ENCODE measurements at regions not wholly inside any gene's neighbourhood (a gene's known extent, or its start where the extent isn't known, plus 50 kb on each side); places are given as distances from the start of the nearest gene placed in this dataset.
A peak's percentile ranks its signal among the peaks of the same experiment; 100 is the strongest.

- Histone ChIP-seq H3K56ac (ENCODE audit: low read length) (no peak overlapping the region), H2BK120ac (ENCODE audit: low read depth, low read length) (no peak overlapping the region), H4K8ac (ENCODE audit: low read depth, low read length) (no peak overlapping the region), H3K36me3 (ENCODE audit: control insufficient read depth, insufficient read depth, low read length) (no peaks in the 10 kb centered on the region), H3K18ac (ENCODE audit: low read length) (no peak overlapping the region), H3K79me2 (ENCODE audit: control insufficient read depth, insufficient read depth, low read length) (no peaks in the 10 kb centered on the region), H3K4me3 (ENCODE audit: low read length) (no peak overlapping the region), H3K27ac (ENCODE audit: low read depth, low read length) (no peak overlapping the region), H2BK15ac (replicated peaks; ENCODE audit: low read depth) (no peak overlapping the region), H3K4ac (ENCODE audit: low read depth, low read length) (no peak overlapping the region), H3K4me1 (ENCODE audit: control insufficient read depth, low read depth, low read length) (peaks cover 2% of the 10 kb centered on the region), H3K9ac (ENCODE audit: low read length) (no peak overlapping the region), H3K27me3 (ENCODE audit: insufficient read depth, low read length, poor library complexity) (no peaks in the 10 kb centered on the region), H2AK5ac (ENCODE audit: low read length) (no peak overlapping the region), H3K79me1 (ENCODE audit: low read length) (no peaks in the 10 kb centered on the region), H4K5ac (ENCODE audit: low read length) (no peak overlapping the region), H3K23ac (ENCODE audit: low read length) (no peak overlapping the region), H3K4me2 (ENCODE audit: low read length) (no peak overlapping the region), H2BK5ac (ENCODE audit: low read length) (no peak overlapping the region)
- DNase-seq = peak; percentile 51
- WGBS (ENCODE audit: extremely low coverage, insufficient coverage, low lambda C conversion rate) = no CpG with 5 or more reads among the region's 9 CpGs
These were observed 83.7 kb downstream of the SDC1 start for GRCh38 chr2:20141056-20141762.

GRCh38 chr2:20140321-20141055, 84.4 kb downstream of the SDC1 start:
- Histone ChIP-seq H2BK15ac (replicated peaks; ENCODE audit: low read depth) (no peak overlapping the region), H4K5ac (ENCODE audit: low read length) (no peak overlapping the region), H3K79me1 (ENCODE audit: low read length) (no peaks in the 10 kb centered on the region), H3K79me2 (ENCODE audit: control insufficient read depth, insufficient read depth, low read length) (no peaks in the 10 kb centered on the region), H2BK120ac (ENCODE audit: low read depth, low read length) (no peak overlapping the region), H3K18ac (ENCODE audit: low read length) (no peak overlapping the region), H3K23ac (ENCODE audit: low read length) (no peak overlapping the region), H3K9ac (ENCODE audit: low read length) (no peak overlapping the region), H3K27me3 (ENCODE audit: insufficient read depth, low read length, poor library complexity) (no peaks in the 10 kb centered on the region), H4K8ac (ENCODE audit: low read depth, low read length) (no peak overlapping the region), H3K4me2 (ENCODE audit: low read length) (no peak overlapping the region), H3K56ac (ENCODE audit: low read length) (no peak overlapping the region), H2AK5ac (ENCODE audit: low read length) (no peak overlapping the region), H3K4me3 (ENCODE audit: low read length) (no peak overlapping the region), H2BK5ac (ENCODE audit: low read length) (no peak overlapping the region), H3K4ac (ENCODE audit: low read depth, low read length) (no peak overlapping the region), H3K4me1 (ENCODE audit: control insufficient read depth, low read depth, low read length) (no peaks in the 10 kb centered on the region), H3K36me3 (ENCODE audit: control insufficient read depth, insufficient read depth, low read length) (no peaks in the 10 kb centered on the region), H3K27ac (ENCODE audit: low read depth, low read length) (no peak overlapping the region)
- no peak for DNase-seq
- no CpG with 5 or more reads among the region's 11 CpGs for WGBS (ENCODE audit: extremely low coverage, insufficient coverage, low lambda C conversion rate)

- no CpG with 5 or more reads among the region's 9 CpGs for WGBS (ENCODE audit: extremely low coverage, insufficient coverage, low lambda C conversion rate)
- Histone ChIP-seq H2AK5ac (ENCODE audit: low read length) (no peak overlapping the region), H4K5ac (ENCODE audit: low read length) (no peak overlapping the region), H2BK15ac (replicated peaks; ENCODE audit: low read depth) (no peak overlapping the region), H3K36me3 (ENCODE audit: control insufficient read depth, insufficient read depth, low read length) (no peaks in the 10 kb centered on the region), H3K79me2 (ENCODE audit: control insufficient read depth, insufficient read depth, low read length) (no peaks in the 10 kb centered on the region), H3K4me3 (ENCODE audit: low read length) (no peak overlapping the region), H2BK5ac (ENCODE audit: low read length) (no peak overlapping the region), H3K27ac (ENCODE audit: low read depth, low read length) (no peak overlapping the region), H3K4me1 (ENCODE audit: control insufficient read depth, low read depth, low read length) (no peaks in the 10 kb centered on the region), H3K18ac (ENCODE audit: low read length) (no peak overlapping the region), H3K27me3 (ENCODE audit: insufficient read depth, low read length, poor library complexity) (no peaks in the 10 kb centered on the region), H4K8ac (ENCODE audit: low read depth, low read length) (no peak overlapping the region), H3K23ac (ENCODE audit: low read length) (no peak overlapping the region), H3K4me2 (ENCODE audit: low read length) (no peak overlapping the region), H3K56ac (ENCODE audit: low read length) (no peak overlapping the region), H3K4ac (ENCODE audit: low read depth, low read length) (no peak overlapping the region), H3K9ac (ENCODE audit: low read length) (no peak overlapping the region), H3K79me1 (ENCODE audit: low read length) (no peaks in the 10 kb centered on the region), H2BK120ac (ENCODE audit: low read depth, low read length) (no peak overlapping the region)
- no peak for DNase-seq
These were observed 85.3 kb downstream of the SDC1 start for GRCh38 chr2:20139407-20140172.

DNA sequence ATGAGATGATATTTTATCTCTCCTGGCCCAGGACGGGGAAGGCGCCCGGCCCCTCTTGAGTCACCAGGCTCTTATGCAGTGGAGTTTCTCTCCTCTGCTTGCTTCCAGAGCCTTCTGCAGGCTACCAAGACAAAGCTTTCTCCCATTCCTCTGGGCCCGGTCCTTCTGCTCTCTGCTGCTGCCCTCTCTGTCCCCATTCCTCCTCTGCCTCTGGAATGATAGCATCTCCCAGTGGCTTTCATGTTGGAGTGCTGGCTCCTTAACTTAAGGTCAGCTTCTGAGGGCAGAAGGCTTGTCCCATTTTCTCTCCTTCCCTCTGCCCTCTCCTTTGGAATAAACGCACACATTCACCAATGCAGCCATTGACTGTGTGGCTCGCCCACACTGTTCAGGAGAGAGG, 86.2 kb downstream of the SDC1 start:
- H3K27me3 ChIP-seq (ENCODE audit: insufficient read depth, low read length, poor library complexity) = no peaks in the 10 kb centered on the region
- H2BK15ac ChIP-seq (replicated peaks; ENCODE audit: low read depth) = no peak overlapping the region
- no peaks in the 10 kb centered on the region for H3K79me1 ChIP-seq (ENCODE audit: low read length)
- H3K4ac ChIP-seq (ENCODE audit: low read depth, low read length) = no peak overlapping the region
- no peak overlapping the region for H3K56ac ChIP-seq (ENCODE audit: low read length)
- no peaks in the 10 kb centered on the region for H3K79me2 ChIP-seq (ENCODE audit: control insufficient read depth, insufficient read depth, low read length)
- H3K9ac ChIP-seq (ENCODE audit: low read length) = no peak overlapping the region
- no peak overlapping the region for H3K23ac ChIP-seq (ENCODE audit: low read length)
- no peak overlapping the region for H2BK120ac ChIP-seq (ENCODE audit: low read depth, low read length)
- H4K8ac ChIP-seq (ENCODE audit: low read depth, low read length) = no peak overlapping the region
- no peak overlapping the region for H3K4me2 ChIP-seq (ENCODE audit: low read length)
- no peak overlapping the region for H2AK5ac ChIP-seq (ENCODE audit: low read length)
- DNase-seq = peak; percentile 61
- H3K4me3 ChIP-seq (ENCODE audit: low read length) = no peak overlapping the region
- H3K18ac ChIP-seq (ENCODE audit: low read length) = no peak overlapping the region
- no peak overlapping the region for H4K5ac ChIP-seq (ENCODE audit: low read length)
- H3K36me3 ChIP-seq (ENCODE audit: control insufficient read depth, insufficient read depth, low read length) = no peaks in the 10 kb centered on the region
- WGBS (ENCODE audit: extremely low coverage, insufficient coverage, low lambda C conversion rate) = no CpG with 5 or more reads among the region's 6 CpGs
- H3K27ac ChIP-seq (ENCODE audit: low read depth, low read length) = no peak overlapping the region
- H2BK5ac ChIP-seq (ENCODE audit: low read length) = no peak overlapping the region
- no peaks in the 10 kb centered on the region for H3K4me1 ChIP-seq (ENCODE audit: control insufficient read depth, low read depth, low read length)

- H3K4ac ChIP-seq (ENCODE audit: low read depth, low read length) = no peak overlapping the region
- H2BK5ac ChIP-seq (ENCODE audit: low read length) = no peak overlapping the region
- H4K5ac ChIP-seq (ENCODE audit: low read length) = no peak overlapping the region
- no peak overlapping the region for H2BK120ac ChIP-seq (ENCODE audit: low read depth, low read length)
- H3K79me1 ChIP-seq (ENCODE audit: low read length) = no peaks in the 10 kb centered on the region
- no peak overlapping the region for H3K27ac ChIP-seq (ENCODE audit: low read depth, low read length)
- no peak overlapping the region for H3K18ac ChIP-seq (ENCODE audit: low read length)
- H3K23ac ChIP-seq (ENCODE audit: low read length) = no peak overlapping the region
- H2BK15ac ChIP-seq (replicated peaks; ENCODE audit: low read depth) = no peak overlapping the region
- H3K4me2 ChIP-seq (ENCODE audit: low read length) = no peak overlapping the region
- H3K56ac ChIP-seq (ENCODE audit: low read length) = no peak overlapping the region
- no peak overlapping the region for H3K4me3 ChIP-seq (ENCODE audit: low read length)
- no peaks in the 10 kb centered on the region for H3K79me2 ChIP-seq (ENCODE audit: control insufficient read depth, insufficient read depth, low read length)
- H2AK5ac ChIP-seq (ENCODE audit: low read length) = no peak overlapping the region
- WGBS (ENCODE audit: extremely low coverage, insufficient coverage, low lambda C conversion rate) = no CpG with 5 or more reads among the region's 8 CpGs
- DNase-seq = no peak
- no peaks in the 10 kb centered on the region for H3K27me3 ChIP-seq (ENCODE audit: insufficient read depth, low read length, poor library complexity)
- H3K9ac ChIP-seq (ENCODE audit: low read length) = no peak overlapping the region
- no peaks in the 10 kb centered on the region for H3K36me3 ChIP-seq (ENCODE audit: control insufficient read depth, insufficient read depth, low read length)
- no peaks in the 10 kb centered on the region for H3K4me1 ChIP-seq (ENCODE audit: control insufficient read depth, low read depth, low read length)
- no peak overlapping the region for H4K8ac ChIP-seq (ENCODE audit: low read depth, low read length)
These were observed 86.5 kb upstream of the LAPTM4A start for GRCh38 chr2:20137884-20138283.
